GM23338 (cell line): ENCODE measurements at regions not wholly inside any gene's neighbourhood (a gene's known extent, or its start where the extent isn't known, plus 50 kb on each side); places are given as distances from the start of the nearest gene placed in this dataset.
"Not testable (repeated sequence)": the region's sequence is repeated elsewhere in the genome, so short reads cannot be mapped to it uniquely, and the experiment has no call there.

ENCODE experiments used
- CREB1 ChIP-seq: fragments of 250-450 bp; sonication (Bioruptor Pico); IDR thresholded peaks from 2 replicates; pipeline ENCODE4 v1.5.0; 2020; ENCODE audit warnings: low read depth, mild to moderate bottlenecking, moderate library complexity
- CTCF ChIP-seq, 2 experiments: fragments of 200-600 bp in 1 of 2; sonication (generic) in 1 of 2; conservative IDR thresholded peaks; 2 replicates each; pipeline versions ENCODE4 v1.5.1 to v1.6.1; 2016 to 2017; ENCODE audit warnings: antibody characterized with exemption in 2 of 2, low read depth in 2 of 2, mild to moderate bottlenecking in 2 of 2, moderate library complexity in 1 of 2
- ETS1 ChIP-seq: IDR thresholded peaks from 2 replicates; pipeline ENCODE4 v1.6.1; 2016; ENCODE audit warnings: antibody characterized with exemption
- EZH2 ChIP-seq: fragments of 200-600 bp; sonication (generic); IDR thresholded peaks from one replicate; pipeline ENCODE4 v1.8.0; 2017; ENCODE audit warnings: antibody characterized with exemption, mild to moderate bottlenecking, low read depth; ENCODE audit not compliant: unreplicated experiment
- EZH2phosphoT487 ChIP-seq: fragments of 200-600 bp; sonication (generic); IDR thresholded peaks from one replicate; pipeline ENCODE4 v1.8.1; 2018; ENCODE audit warnings: antibody characterized with exemption; ENCODE audit not compliant: unreplicated experiment
- JUNB ChIP-seq: IDR thresholded peaks from one replicate; pipeline ENCODE4 v1.6.1; 2016; ENCODE audit warnings: antibody characterized with exemption; ENCODE audit not compliant: unreplicated experiment
- POLR2AphosphoS5 ChIP-seq: IDR thresholded peaks from 2 replicates; pipeline ENCODE4 v1.6.1; 2016; ENCODE audit warnings: antibody characterized with exemption, low read depth
- REST ChIP-seq: IDR thresholded peaks from one replicate; pipeline ENCODE4 v1.6.1; 2018; ENCODE audit warnings: antibody characterized with exemption; ENCODE audit not compliant: unreplicated experiment
- STAT1 ChIP-seq: IDR thresholded peaks from one replicate; pipeline ENCODE4 v1.6.1; 2016; ENCODE audit warnings: antibody characterized with exemption; ENCODE audit not compliant: unreplicated experiment
- ZNF114 ChIP-seq: fragments of 250-450 bp; sonication (Bioruptor Pico); IDR thresholded peaks from 2 replicates; pipeline ENCODE4 v1.5.0; 2020; ENCODE audit warnings: mild to moderate bottlenecking, moderate library complexity

- not testable (repeated sequence) for TF ChIP-seq CTCF (conservative IDR thresholded peaks at IDR 0.05; ENCODE audit: low read depth in 2 of 2); CREB1 (CRISPR knock-in tag); EZH2; POLR2AphosphoS5; EZH2phosphoT487; REST; ZNF114 (CRISPR knock-in tag); ETS1; STAT1; JUNB
Observed at GRCh38 chr2:132318481-132318880, 98.1 kb upstream of the GPR39 start.
